ENCODE measurements at regions not wholly inside any gene's neighbourhood (a gene's known extent, or its start where the extent isn't known, plus 50 kb on each side); places are given as distances from the start of the nearest gene placed in this dataset.

DNA sequence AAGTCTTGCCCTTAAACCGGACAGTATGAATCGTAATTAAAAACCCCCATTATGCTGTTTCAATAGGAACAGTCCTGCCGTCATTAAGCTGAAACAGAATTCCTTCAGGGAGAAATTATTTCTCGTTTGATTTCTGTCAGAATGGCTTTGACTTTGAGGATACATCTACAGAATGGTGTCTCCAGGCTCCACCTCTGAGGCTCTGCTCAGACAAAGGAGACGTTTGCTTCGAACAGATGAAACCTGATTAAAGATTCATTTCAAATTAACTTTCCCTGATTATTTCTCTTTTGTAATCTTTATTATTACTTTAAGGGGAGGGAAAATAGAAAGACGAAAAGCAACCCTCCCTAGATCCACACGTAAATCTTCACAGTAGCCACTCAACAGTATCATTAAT, 106.9 kb downstream of the TMEM114 start:
- TF ChIP-seq EZH2 (IDR thresholded peaks at IDR 0.05; ENCODE audit: borderline replicate concordance, insufficient read depth, low read depth, low read length, poor library complexity, severe bottlenecking) (no peak), CTCF (IDR thresholded peaks at IDR 0.05) (no peak)
- H3K4me1 ChIP-seq (ENCODE audit: control insufficient read depth in 2 of 2, insufficient read depth in 2 of 2, low read length in 2 of 2) = no peaks in the 10 kb centered on the region
- Mint-ChIP-seq H3K4me1 (no peaks in the 10 kb centered on the region), H3K4me3 (no peak overlapping the region), H3K27me3 (peaks cover 6% of the 10 kb centered on the region), H3K9me3 (ENCODE audit: insufficient read depth) (no peaks in the 10 kb centered on the region), H3K27ac (no peak overlapping the region)
- H3K4me3 ChIP-seq (ENCODE audit: control extremely low read depth in 1 of 5, extremely low read depth in 1 of 5, insufficient read depth in 1 of 5, low read depth in 2 of 5, low read length in 4 of 5) = no peak overlapping the region
- ChIA-PET CTCF (no interaction called here), POLR2A (no interaction called here)
- no peaks in the 10 kb centered on the region for H3K9me3 ChIP-seq (ENCODE audit: control extremely low read depth in 1 of 3, control insufficient read depth in 2 of 3, insufficient read depth in 1 of 3, low read length in 2 of 3)
- H3K36me3 ChIP-seq (replicated peaks in 1 of 2; ENCODE audit: control extremely low read depth in 1 of 2, control insufficient read depth in 1 of 2, extremely low read depth in 1 of 2, insufficient read depth in 2 of 2, low read length in 1 of 2) = no peaks in the 10 kb centered on the region
- H3K9ac ChIP-seq (ENCODE audit: low read length) = no peak overlapping the region
- peaks cover 0 to 2% (median 0%) of the 10 kb centered on the region in 4 experiments for H3K27me3 ChIP-seq (replicated peaks in 1 of 4; ENCODE audit: control extremely low read depth in 1 of 4, control insufficient read depth in 3 of 4, insufficient read depth in 4 of 4, low read length in 3 of 4)
- no peaks in the 10 kb centered on the region for H3K79me2 ChIP-seq (ENCODE audit: control insufficient read depth, insufficient read depth, low read length)
- H2AFZ ChIP-seq (ENCODE audit: insufficient read depth, low read depth, low read length, poor library complexity, severe bottlenecking) = no peak overlapping the region
- intact Hi-C loops (cut with micrococcal nuclease) = no loop called here
- no peak overlapping the region for H3K4me2 ChIP-seq (replicated peaks; ENCODE audit: low read depth, low read length, poor library complexity, severe bottlenecking)
- H4K20me1 ChIP-seq (ENCODE audit: control insufficient read depth, insufficient read depth, low read length, poor library complexity, severe bottlenecking) = no peaks in the 10 kb centered on the region
- ATAC-seq (ENCODE audit: low read depth) (no peak), DNase-seq (no peak)
- WGBS (ENCODE audit: insufficient coverage) = 75% methylated on average over 2 of the region's 8 CpGs
- no peak overlapping the region for H3K27ac ChIP-seq (ENCODE audit: low read length in 2 of 2)

GRCh38 chr16:8481810-8482209, 108.5 kb downstream of the TMEM114 start:
- Mint-ChIP-seq H3K27ac (no peak overlapping the region), H3K4me1 (no peaks in the 10 kb centered on the region), H3K27me3 (peaks cover 9% of the 10 kb centered on the region), H3K4me3 (no peak overlapping the region), H3K9me3 (ENCODE audit: insufficient read depth) (no peaks in the 10 kb centered on the region)
- ATAC-seq (ENCODE audit: low read depth) = no peak
- H3K4me2 ChIP-seq (replicated peaks; ENCODE audit: low read depth, low read length, poor library complexity, severe bottlenecking) = no peak overlapping the region
- 83% methylated on average over 2 of the region's 3 CpGs for WGBS (ENCODE audit: insufficient coverage)
- no peak overlapping the region for H3K27ac ChIP-seq (ENCODE audit: low read length in 2 of 2)
- H2AFZ ChIP-seq (ENCODE audit: insufficient read depth, low read depth, low read length, poor library complexity, severe bottlenecking) = no peak overlapping the region
- H3K4me1 ChIP-seq (ENCODE audit: control insufficient read depth in 2 of 2, insufficient read depth in 2 of 2, low read length in 2 of 2) = no peaks in the 10 kb centered on the region
- H3K4me3 ChIP-seq (ENCODE audit: control extremely low read depth in 1 of 5, extremely low read depth in 1 of 5, insufficient read depth in 1 of 5, low read depth in 2 of 5, low read length in 4 of 5) = no peak overlapping the region
- no peak overlapping the region for H3K9ac ChIP-seq (ENCODE audit: low read length)
- ChIA-PET CTCF (interaction anchor here (1.5 kb wide), 1 partner anchor 25 kb away, joined by 3 read pairs; no protein-coding TSS in a partner anchor), POLR2A (no interaction called here)
- TF ChIP-seq CTCF (IDR thresholded peaks at IDR 0.05) (no peak), EZH2 (IDR thresholded peaks at IDR 0.05; ENCODE audit: borderline replicate concordance, insufficient read depth, low read depth, low read length, poor library complexity, severe bottlenecking) (no peak)
- intact Hi-C loops (cut with micrococcal nuclease) = no loop called here
- no peaks in the 10 kb centered on the region for H4K20me1 ChIP-seq (ENCODE audit: control insufficient read depth, insufficient read depth, low read length, poor library complexity, severe bottlenecking)
- H3K9me3 ChIP-seq (ENCODE audit: control extremely low read depth in 1 of 3, control insufficient read depth in 2 of 3, insufficient read depth in 1 of 3, low read length in 2 of 3) = no peaks in the 10 kb centered on the region
- DNase-seq = no peak
- peaks cover 0 to 2% (median 0%) of the 10 kb centered on the region in 4 experiments for H3K27me3 ChIP-seq (replicated peaks in 1 of 4; ENCODE audit: control extremely low read depth in 1 of 4, control insufficient read depth in 3 of 4, insufficient read depth in 4 of 4, low read length in 3 of 4)
- H3K36me3 ChIP-seq (replicated peaks in 1 of 2; ENCODE audit: control extremely low read depth in 1 of 2, control insufficient read depth in 1 of 2, extremely low read depth in 1 of 2, insufficient read depth in 2 of 2, low read length in 1 of 2) = no peaks in the 10 kb centered on the region
- no peaks in the 10 kb centered on the region for H3K79me2 ChIP-seq (ENCODE audit: control insufficient read depth, insufficient read depth, low read length)
